ENCODE measurements at regions not wholly inside any gene's neighbourhood (a gene's known extent, or its start where the extent isn't known, plus 50 kb on each side); places are given as distances from the start of the nearest gene placed in this dataset.

DNA sequence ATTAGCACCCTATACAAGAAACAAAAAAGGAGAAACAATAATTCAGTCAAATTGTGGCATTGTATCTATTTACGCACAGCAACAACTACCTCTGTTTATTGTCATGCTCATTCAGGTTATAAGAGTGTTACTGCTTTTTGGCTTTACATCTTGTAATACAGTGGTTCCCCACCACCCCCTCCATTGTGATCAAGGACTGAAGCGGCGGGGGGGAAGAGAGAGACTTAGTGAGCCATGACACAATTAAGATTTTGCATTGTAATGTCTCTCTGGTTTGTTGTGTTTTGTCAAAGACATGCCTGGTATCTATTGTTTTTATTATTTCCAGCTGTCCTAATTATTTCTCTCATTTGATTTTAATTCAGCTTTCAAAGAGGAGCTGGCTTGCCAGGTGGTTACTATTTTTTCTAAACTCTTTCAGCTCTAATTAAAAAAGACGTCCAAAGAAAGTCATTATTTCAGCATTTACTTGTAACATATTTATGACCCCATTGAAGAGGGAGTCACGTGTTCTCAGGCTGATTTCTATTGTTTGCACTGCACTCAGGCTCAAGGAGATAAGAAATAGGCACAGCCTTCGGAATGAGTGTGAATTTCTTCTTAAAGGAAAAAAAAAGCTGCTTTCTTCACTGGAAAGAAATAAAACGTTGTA is 234.4 kb upstream of the TBL1XR1 start:
- Histone ChIP-seq H3K27ac (ENCODE audit: low read depth, low read length) (0 out of 2 replicates have a peak overlapping the region, but pooled peaks have one; percentile 21), H3K4me3 (ENCODE audit: low read depth, low read length) (no peak overlapping the region), H3K9me3 (ENCODE audit: control insufficient read depth, insufficient read depth, low read depth, low read length) (peaks cover 5% of the 10 kb centered on the region; the same call in 1 of the 2 replicates), H3K4me1 (ENCODE audit: control insufficient read depth, insufficient read depth, low read length) (peaks cover 25% of the 10 kb centered on the region), H3K9ac (ENCODE audit: low read length) (no peak overlapping the region), H3K27me3 (ENCODE audit: control insufficient read depth, insufficient read depth, low read length) (no peaks in the 10 kb centered on the region), H3K36me3 (ENCODE audit: control insufficient read depth, insufficient read depth, low read length) (no peaks in the 10 kb centered on the region)

GRCh38 chr3:177435301-177435700 is 238.0 kb upstream of the TBL1XR1 start:
- Histone ChIP-seq H3K4me1 (ENCODE audit: control insufficient read depth, insufficient read depth, low read length) (peaks cover 21% of the 10 kb centered on the region), H3K9me3 (ENCODE audit: control insufficient read depth, insufficient read depth, low read depth, low read length) (no peaks in the 10 kb centered on the region), H3K9ac (ENCODE audit: low read length) (no peak overlapping the region), H3K27ac (ENCODE audit: low read depth, low read length) (no peak overlapping the region), H3K36me3 (ENCODE audit: control insufficient read depth, insufficient read depth, low read length) (no peaks in the 10 kb centered on the region), H3K27me3 (ENCODE audit: control insufficient read depth, insufficient read depth, low read length) (no peaks in the 10 kb centered on the region), H3K4me3 (ENCODE audit: low read depth, low read length) (no peak overlapping the region)

GRCh38 chr3:177437513-177438337 is 240.4 kb upstream of the TBL1XR1 start:
- Histone ChIP-seq H3K9ac (ENCODE audit: low read length) (no peak overlapping the region), H3K27ac (ENCODE audit: low read depth, low read length) (no peak overlapping the region), H3K9me3 (ENCODE audit: control insufficient read depth, insufficient read depth, low read depth, low read length) (no peaks in the 10 kb centered on the region), H3K36me3 (ENCODE audit: control insufficient read depth, insufficient read depth, low read length) (no peaks in the 10 kb centered on the region), H3K4me3 (ENCODE audit: low read depth, low read length) (no peak overlapping the region), H3K4me1 (ENCODE audit: control insufficient read depth, insufficient read depth, low read length) (no peaks in the 10 kb centered on the region), H3K27me3 (ENCODE audit: control insufficient read depth, insufficient read depth, low read length) (no peaks in the 10 kb centered on the region)

GRCh38 chr3:177438596-177439220 is 241.4 kb upstream of the TBL1XR1 start:
- no peaks in the 10 kb centered on the region for H3K36me3 ChIP-seq (ENCODE audit: control insufficient read depth, insufficient read depth, low read length)
- H3K27ac ChIP-seq (ENCODE audit: low read depth, low read length) = no peak overlapping the region
- no peaks in the 10 kb centered on the region for H3K27me3 ChIP-seq (ENCODE audit: control insufficient read depth, insufficient read depth, low read length)
- no peaks in the 10 kb centered on the region for H3K4me1 ChIP-seq (ENCODE audit: control insufficient read depth, insufficient read depth, low read length)
- H3K9me3 ChIP-seq (ENCODE audit: control insufficient read depth, insufficient read depth, low read depth, low read length) = no peaks in the 10 kb centered on the region
- no peak overlapping the region for H3K9ac ChIP-seq (ENCODE audit: low read length)
- H3K4me3 ChIP-seq (ENCODE audit: low read depth, low read length) = no peak overlapping the region

- Histone ChIP-seq H3K4me3 (ENCODE audit: low read depth, low read length) (no peak overlapping the region), H3K36me3 (ENCODE audit: control insufficient read depth, insufficient read depth, low read length) (no peaks in the 10 kb centered on the region), H3K9me3 (ENCODE audit: control insufficient read depth, insufficient read depth, low read depth, low read length) (no peaks in the 10 kb centered on the region), H3K27me3 (ENCODE audit: control insufficient read depth, insufficient read depth, low read length) (no peaks in the 10 kb centered on the region), H3K9ac (ENCODE audit: low read length) (no peak overlapping the region), H3K27ac (ENCODE audit: low read depth, low read length) (no peak overlapping the region), H3K4me1 (ENCODE audit: control insufficient read depth, insufficient read depth, low read length) (no peaks in the 10 kb centered on the region)
Observed at GRCh38 chr3:177439694-177440269, 242.5 kb upstream of the TBL1XR1 start.

DNA sequence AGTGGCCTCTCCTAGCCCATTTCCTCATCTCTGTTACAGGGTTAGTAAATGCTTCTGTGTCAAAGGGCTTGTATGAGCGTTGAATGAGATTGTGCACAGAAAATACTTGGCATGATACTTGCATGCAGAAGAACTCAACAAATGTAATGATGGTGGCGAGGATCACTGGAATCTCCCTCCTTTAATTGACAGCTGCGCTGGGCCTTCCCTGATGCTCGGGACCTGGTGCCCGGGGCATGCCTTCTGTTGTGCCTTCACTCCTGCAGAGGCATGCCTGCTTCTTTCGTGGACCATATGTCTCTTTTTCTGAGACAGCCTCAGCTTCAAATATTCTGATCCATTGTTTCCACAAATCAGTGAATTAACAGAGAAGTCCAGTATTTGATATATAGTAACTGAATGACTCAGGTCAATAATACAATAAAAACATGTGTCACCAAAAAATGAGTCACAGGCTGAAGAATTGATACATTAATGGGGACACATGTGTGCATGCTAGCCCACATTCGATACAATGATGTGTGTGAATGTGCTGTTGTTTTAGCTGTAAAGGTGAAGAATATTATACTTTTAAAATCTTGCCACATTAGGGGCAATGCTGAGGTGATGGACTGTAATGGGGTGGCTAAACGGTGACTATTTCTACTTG is 243.3 kb upstream of the TBL1XR1 start:
- H3K9me3 ChIP-seq (ENCODE audit: control insufficient read depth, insufficient read depth, low read depth, low read length) = no peaks in the 10 kb centered on the region
- no peaks in the 10 kb centered on the region for H3K27me3 ChIP-seq (ENCODE audit: control insufficient read depth, insufficient read depth, low read length)
- H3K4me3 ChIP-seq (ENCODE audit: low read depth, low read length) = no peak overlapping the region
- no peak overlapping the region for H3K9ac ChIP-seq (ENCODE audit: low read length)
- no peaks in the 10 kb centered on the region for H3K4me1 ChIP-seq (ENCODE audit: control insufficient read depth, insufficient read depth, low read length)
- H3K27ac ChIP-seq (ENCODE audit: low read depth, low read length) = no peak overlapping the region
- H3K36me3 ChIP-seq (ENCODE audit: control insufficient read depth, insufficient read depth, low read length) = no peaks in the 10 kb centered on the region

DNA sequence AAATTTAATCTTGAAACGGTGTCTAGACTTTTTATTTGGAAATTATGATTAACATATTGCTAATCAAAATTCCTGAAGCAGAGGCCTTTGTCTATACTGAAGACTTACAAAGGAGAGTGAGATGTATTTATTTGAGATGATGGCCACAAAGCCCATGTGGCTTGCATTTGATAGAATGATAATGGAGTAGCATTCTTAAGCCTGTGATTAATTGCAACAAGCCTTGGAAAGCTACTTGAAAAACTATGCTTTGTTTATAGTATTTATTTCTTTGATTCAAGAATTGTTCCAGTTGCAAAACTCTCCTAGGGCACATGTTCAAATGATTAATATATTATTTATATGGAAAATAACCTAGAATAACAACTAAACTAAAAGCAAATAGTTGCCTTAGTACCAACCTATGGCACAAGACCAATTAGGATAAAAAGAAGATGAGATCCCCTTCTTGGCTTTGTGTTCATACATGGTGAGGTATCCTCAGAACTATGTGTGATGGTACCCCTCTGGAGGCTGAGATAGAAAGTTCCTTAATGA is 244.1 kb upstream of the TBL1XR1 start:
- Histone ChIP-seq H3K4me3 (ENCODE audit: low read depth, low read length) (no peak overlapping the region), H3K4me1 (ENCODE audit: control insufficient read depth, insufficient read depth, low read length) (no peaks in the 10 kb centered on the region), H3K27me3 (ENCODE audit: control insufficient read depth, insufficient read depth, low read length) (no peaks in the 10 kb centered on the region), H3K9ac (ENCODE audit: low read length) (no peak overlapping the region), H3K36me3 (ENCODE audit: control insufficient read depth, insufficient read depth, low read length) (no peaks in the 10 kb centered on the region), H3K27ac (ENCODE audit: low read depth, low read length) (no peak overlapping the region), H3K9me3 (ENCODE audit: control insufficient read depth, insufficient read depth, low read depth, low read length) (no peaks in the 10 kb centered on the region)

- Histone ChIP-seq H3K36me3 (ENCODE audit: control insufficient read depth, insufficient read depth, low read length) (no peaks in the 10 kb centered on the region), H3K27me3 (ENCODE audit: control insufficient read depth, insufficient read depth, low read length) (no peaks in the 10 kb centered on the region), H3K4me1 (ENCODE audit: control insufficient read depth, insufficient read depth, low read length) (no peaks in the 10 kb centered on the region), H3K4me3 (ENCODE audit: low read depth, low read length) (no peak overlapping the region), H3K27ac (ENCODE audit: low read depth, low read length) (no peak overlapping the region), H3K9me3 (ENCODE audit: control insufficient read depth, insufficient read depth, low read depth, low read length) (no peaks in the 10 kb centered on the region), H3K9ac (ENCODE audit: low read length) (no peak overlapping the region)
Observed at GRCh38 chr3:177441813-177442646, 244.7 kb upstream of the TBL1XR1 start.

DNA sequence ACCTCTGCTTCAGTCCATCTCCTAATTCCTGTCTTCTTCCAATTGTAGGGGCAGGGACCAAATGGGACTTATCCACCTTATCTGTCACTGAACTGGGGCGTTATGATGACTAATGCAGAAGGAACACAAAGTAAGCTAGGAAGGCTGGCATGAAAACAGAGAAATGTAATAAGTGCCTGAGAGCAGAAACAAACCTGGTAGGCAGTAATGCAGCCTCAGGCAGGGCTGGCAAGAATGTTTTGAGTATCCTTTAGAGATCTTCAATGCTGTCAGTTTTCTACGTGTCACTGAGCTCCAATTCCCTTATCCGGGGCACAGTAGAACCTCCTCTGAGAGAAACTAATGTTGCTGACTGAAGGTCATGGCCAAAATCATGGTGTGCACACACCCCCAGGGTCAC is 246.2 kb upstream of the TBL1XR1 start:
- H3K4me3 ChIP-seq (ENCODE audit: low read depth, low read length) = no peak overlapping the region
- no peak overlapping the region for H3K27ac ChIP-seq (ENCODE audit: low read depth, low read length)
- H3K4me1 ChIP-seq (ENCODE audit: control insufficient read depth, insufficient read depth, low read length) = no peaks in the 10 kb centered on the region
- no peaks in the 10 kb centered on the region for H3K9me3 ChIP-seq (ENCODE audit: control insufficient read depth, insufficient read depth, low read depth, low read length)
- H3K27me3 ChIP-seq (ENCODE audit: control insufficient read depth, insufficient read depth, low read length) = no peaks in the 10 kb centered on the region
- no peaks in the 10 kb centered on the region for H3K36me3 ChIP-seq (ENCODE audit: control insufficient read depth, insufficient read depth, low read length)
- no peak overlapping the region for H3K9ac ChIP-seq (ENCODE audit: low read length)

GRCh38 chr3:177444696-177445095 is 247.4 kb upstream of the TBL1XR1 start:
- H3K4me1 ChIP-seq (ENCODE audit: control insufficient read depth, insufficient read depth, low read length) = no peaks in the 10 kb centered on the region
- H3K4me3 ChIP-seq (ENCODE audit: low read depth, low read length) = no peak overlapping the region
- H3K9ac ChIP-seq (ENCODE audit: low read length) = no peak overlapping the region
- H3K27me3 ChIP-seq (ENCODE audit: control insufficient read depth, insufficient read depth, low read length) = no peaks in the 10 kb centered on the region
- no peak overlapping the region for H3K27ac ChIP-seq (ENCODE audit: low read depth, low read length)
- no peaks in the 10 kb centered on the region for H3K36me3 ChIP-seq (ENCODE audit: control insufficient read depth, insufficient read depth, low read length)
- no peaks in the 10 kb centered on the region for H3K9me3 ChIP-seq (ENCODE audit: control insufficient read depth, insufficient read depth, low read depth, low read length)

Measured in HUES6 (cell line).